GM23338 (cell line): ENCODE measurements at regions not wholly inside any gene's neighbourhood (a gene's known extent, or its start where the extent isn't known, plus 50 kb on each side); places are given as distances from the start of the nearest gene placed in this dataset.

Experiments used
- CTCF ChIP-seq, 2 experiments: fragments of 200-600 bp in 1 of 2; sonication (generic) in 1 of 2; conservative IDR thresholded peaks; 2 replicates each; pipeline versions ENCODE4 v1.5.1 to v1.6.1; 2016 to 2017; ENCODE audit warnings: antibody characterized with exemption in 2 of 2, low read depth in 2 of 2, mild to moderate bottlenecking in 2 of 2, moderate library complexity in 1 of 2
- EZH2 ChIP-seq: fragments of 200-600 bp; sonication (generic); IDR thresholded peaks from one replicate; pipeline ENCODE4 v1.8.0; 2017; ENCODE audit warnings: antibody characterized with exemption, mild to moderate bottlenecking, low read depth; ENCODE audit not compliant: unreplicated experiment
- EZH2phosphoT487 ChIP-seq: fragments of 200-600 bp; sonication (generic); IDR thresholded peaks from one replicate; pipeline ENCODE4 v1.8.1; 2018; ENCODE audit warnings: antibody characterized with exemption; ENCODE audit not compliant: unreplicated experiment
- POLR2AphosphoS5 ChIP-seq: IDR thresholded peaks from 2 replicates; pipeline ENCODE4 v1.6.1; 2016; ENCODE audit warnings: antibody characterized with exemption, low read depth

GRCh38 chr13:53863520-53863919, 834.9 kb downstream of the OLFM4 start:
- TF ChIP-seq CTCF (conservative IDR thresholded peaks at IDR 0.05; ENCODE audit: low read depth in 2 of 2) (no peak), POLR2AphosphoS5 (no peak), EZH2 (no peak), EZH2phosphoT487 (no peak)
